Peyer's patch (tissue), 4 donors: ENCODE measurements at regions not wholly inside any gene's neighbourhood (a gene's known extent, or its start where the extent isn't known, plus 50 kb on each side); places are given as distances from the start of the nearest gene placed in this dataset.

Source experiments
- POLR2A ChIP-seq, 2 donors: fragments of 450-650 bp; IDR thresholded peaks; one replicate each; pipeline ENCODE4 v1.5.1; 2017; ENCODE audit warnings: antibody characterized with exemption in 2 of 2, mild to moderate bottlenecking in 2 of 2, moderate library complexity in 2 of 2
- TF ChIP-seq, protein P1 (sequence below), 6 experiments: fragments of 450-650 bp in 4 of 6; fragments of 200-600 bp in 2 of 6; sonication (generic) in 1 of 6; IDR thresholded peaks; one replicate each; pipeline ENCODE4 v1.5.1; 2017 to 2019; ENCODE audit warnings: antibody characterized with exemption in 6 of 6, mild to moderate bottlenecking in 3 of 6, moderate library complexity in 1 of 6

DNA sequence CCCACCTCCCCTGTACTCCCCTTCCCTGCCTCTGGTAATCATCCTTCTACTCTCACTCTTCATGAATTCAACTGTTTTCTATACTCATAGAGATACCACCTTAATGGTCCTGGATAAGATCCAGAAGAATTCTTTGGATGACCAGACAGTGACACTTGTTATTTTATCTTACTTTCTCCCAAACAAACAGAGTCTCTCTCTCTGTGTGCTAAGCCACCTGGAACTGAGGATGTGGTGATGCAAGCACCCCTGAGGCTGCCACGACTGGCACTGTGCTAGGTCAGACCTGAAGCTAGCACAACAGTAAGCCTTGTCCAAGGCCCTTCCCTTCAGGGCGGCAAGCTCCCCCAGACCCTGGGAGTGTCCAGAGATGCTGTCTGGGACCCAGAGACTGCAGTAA lies 250.2 kb downstream of the C12orf50 start:
- TF ChIP-seq, protein P1, sequence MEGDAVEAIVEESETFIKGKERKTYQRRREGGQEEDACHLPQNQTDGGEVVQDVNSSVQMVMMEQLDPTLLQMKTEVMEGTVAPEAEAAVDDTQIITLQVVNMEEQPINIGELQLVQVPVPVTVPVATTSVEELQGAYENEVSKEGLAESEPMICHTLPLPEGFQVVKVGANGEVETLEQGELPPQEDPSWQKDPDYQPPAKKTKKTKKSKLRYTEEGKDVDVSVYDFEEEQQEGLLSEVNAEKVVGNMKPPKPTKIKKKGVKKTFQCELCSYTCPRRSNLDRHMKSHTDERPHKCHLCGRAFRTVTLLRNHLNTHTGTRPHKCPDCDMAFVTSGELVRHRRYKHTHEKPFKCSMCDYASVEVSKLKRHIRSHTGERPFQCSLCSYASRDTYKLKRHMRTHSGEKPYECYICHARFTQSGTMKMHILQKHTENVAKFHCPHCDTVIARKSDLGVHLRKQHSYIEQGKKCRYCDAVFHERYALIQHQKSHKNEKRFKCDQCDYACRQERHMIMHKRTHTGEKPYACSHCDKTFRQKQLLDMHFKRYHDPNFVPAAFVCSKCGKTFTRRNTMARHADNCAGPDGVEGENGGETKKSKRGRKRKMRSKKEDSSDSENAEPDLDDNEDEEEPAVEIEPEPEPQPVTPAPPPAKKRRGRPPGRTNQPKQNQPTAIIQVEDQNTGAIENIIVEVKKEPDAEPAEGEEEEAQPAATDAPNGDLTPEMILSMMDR (IDR thresholded peaks at IDR 0.05), result no peak
- TF ChIP-seq POLR2A (IDR thresholded peaks at IDR 0.05), result no peak
